WTC11 (cell line): ENCODE measurements at regions not wholly inside any gene's neighbourhood (a gene's known extent, or its start where the extent isn't known, plus 50 kb on each side); places are given as distances from the start of the nearest gene placed in this dataset.

Experiments used
- ATF2 ChIP-seq: sonication (generic); formaldehyde crosslinking; IDR thresholded peaks from 2 replicates; pipeline ENCODE4 v1.8.1; 2022; ENCODE audit warnings: low read depth, missing genetic modification reagents, borderline replicate concordance
- ATF3 ChIP-seq: sonication (generic); formaldehyde crosslinking; conservative IDR thresholded peaks from 2 replicates; pipeline ENCODE4 v1.8.1; 2022; ENCODE audit warnings: mild to moderate bottlenecking, missing genetic modification reagents
- CTCF ChIP-seq: fragments of 200-600 bp; IDR thresholded peaks from 2 replicates; pipeline ENCODE4 v1.8.0; 2022; ENCODE audit warnings: antibody characterized with exemption
- MAX ChIP-seq: sonication (generic); formaldehyde crosslinking; IDR thresholded peaks from 2 replicates; pipeline ENCODE4 v1.8.0; 2022; ENCODE audit warnings: mild to moderate bottlenecking, missing genetic modification reagents

- no peak for TF ChIP-seq ATF2
- TF ChIP-seq CTCF: no peak
- no peak for TF ChIP-seq MAX (CRISPR knock-in tag)
- TF ChIP-seq ATF3 (CRISPR knock-in tag): no peak
Measured at GRCh38 chr2:241994556-241995213, 125.2 kb downstream of the RTP5 start.
